Gastrocnemius medialis (tissue), 4 donors: ENCODE measurements at regions not wholly inside any gene's neighbourhood (a gene's known extent, or its start where the extent isn't known, plus 50 kb on each side); places are given as distances from the start of the nearest gene placed in this dataset.

Source experiments
- ATAC-seq, 2 donors: fragments of 150-250 bp; one replicate each; pipeline ENCODE4 v1.9.1; 2016
- DNase-seq, 2 donors: peaks; one replicate each; pipeline ENCODE4 v3.0.0-alpha.2; 2019
- H3K27ac ChIP-seq, 4 donors: fragments of 200-600 bp; sonication (generic); 1 replicate in 1 of 4; 2 replicates in 3 of 4; pipeline ENCODE4 v1.5.1; 2016 to 2018; ENCODE audit warnings: mild to moderate bottlenecking in 2 of 4, moderate library complexity in 1 of 4
- H3K27me3 ChIP-seq, 3 donors: fragments of 200-600 bp; sonication (generic) in 2 of 3; 1 replicate in 1 of 3; 2 replicates in 2 of 3; pipeline versions ENCODE4 v1.5.1 to v1.6.0; 2016 to 2019; ENCODE audit warnings: mild to moderate bottlenecking in 1 of 3, moderate library complexity in 1 of 3
- H3K36me3 ChIP-seq, 2 donors: fragments of 200-600 bp; sonication (generic) in 1 of 2; one replicate each; pipeline ENCODE4 v1.5.1; 2017 to 2018
- H3K4me1 ChIP-seq, 2 donors: fragments of 200-600 bp; sonication (generic) in 1 of 2; one replicate each; pipeline ENCODE4 v1.5.1; 2016 to 2017; ENCODE audit warnings: mild to moderate bottlenecking in 2 of 2
- H3K4me3 ChIP-seq, 4 donors: fragments of 200-600 bp; sonication (generic) in 3 of 4; 1 replicate in 1 of 4; 2 replicates in 3 of 4; pipeline ENCODE4 v1.5.1; 2016 to 2019; ENCODE audit warnings: mild to moderate bottlenecking in 2 of 4
- H3K9me3 ChIP-seq, 3 donors: fragments of 200-600 bp; sonication (generic) in 2 of 3; 1 replicate in 1 of 3; 2 replicates in 2 of 3; pipeline ENCODE4 v1.5.1; 2016 to 2019
- CTCF ChIP-seq, 5 experiments: fragments of 450-650 bp in 3 of 5; fragments of 200-600 bp in 2 of 5; sonication (generic) in 2 of 5; IDR thresholded peaks in 4 of 5; conservative IDR thresholded peaks in 1 of 5; 1 replicate in 4 of 5; 2 replicates in 1 of 5; pipeline ENCODE4 v1.5.1; 2016 to 2019; ENCODE audit warnings: antibody characterized with exemption in 5 of 5, mild to moderate bottlenecking in 3 of 5, moderate library complexity in 3 of 5
- POLR2A ChIP-seq, 2 donors: fragments of 450-650 bp; IDR thresholded peaks; one replicate each; pipeline ENCODE4 v1.6.1; 2017; ENCODE audit warnings: antibody characterized with exemption in 2 of 2, mild to moderate bottlenecking in 2 of 2, moderate library complexity in 2 of 2
- in situ Hi-C, 4 donors: fragments of 200-750 bp; cut with MboI; loops; one replicate each; pipeline versions ENCODE4 v1.15.0 to v1.8.0; 2017; ENCODE audit warnings: low sequenced_read_pairs in 4 of 4
- intact Hi-C: fragments of 100-400 bp; cut with DNase I; formaldehyde crosslinking; loops from one replicate; pipeline ENCODE4 v1.15.1; 2023; ENCODE audit warnings: low total_unique reads

- Histone ChIP-seq H3K36me3 (no peaks in the 10 kb centered on the region), H3K9me3 (no peaks in the 10 kb centered on the region), H3K4me3 (no peak overlapping the region), H3K27ac (no peak overlapping the region), H3K4me1 (no peaks in the 10 kb centered on the region), H3K27me3 (peaks cover 0 to 4% (median 0%) of the 10 kb centered on the region in 3 donors)
- ATAC-seq, result no peak
- no peak for DNase-seq
- in situ Hi-C loops (no loop called here), intact Hi-C loops (no loop called here)
- TF ChIP-seq CTCF (IDR thresholded peaks at IDR 0.05 in 4 of 5, conservative IDR thresholded peaks at IDR 0.05 in 1 of 5) (no peak), POLR2A (IDR thresholded peaks at IDR 0.05) (no peak)
Observed at GRCh38 chr2:239608260-239608659, 207.4 kb upstream of the HDAC4 start.

- ATAC-seq, result no peak
Observed at GRCh38 chr2:239607517-239608191, 206.8 kb upstream of the HDAC4 start.

GRCh38 chr2:239606741-239607516 lies 206.1 kb upstream of the HDAC4 start:
- no peak for ATAC-seq
- no peaks in the 10 kb centered on the region for H3K36me3 ChIP-seq

More at GRCh38 chr2:239607517-239608191, 206.8 kb upstream of the HDAC4 start:
- no peak overlapping the region for H3K27ac ChIP-seq
- in situ Hi-C loops (no loop called here), intact Hi-C loops (no loop called here)
- TF ChIP-seq POLR2A (IDR thresholded peaks at IDR 0.05), result no peak
- no peak for TF ChIP-seq CTCF (IDR thresholded peaks at IDR 0.05 in 4 of 5, conservative IDR thresholded peaks at IDR 0.05 in 1 of 5)
- no peaks in the 10 kb centered on the region for H3K36me3 ChIP-seq
- no peak for DNase-seq
- no peaks in the 10 kb centered on the region for H3K4me1 ChIP-seq
- H3K4me3 ChIP-seq, result no peak overlapping the region
- no peaks in the 10 kb centered on the region for H3K9me3 ChIP-seq
- peaks cover 0 to 4% (median 0%) of the 10 kb centered on the region in 3 donors for H3K27me3 ChIP-seq

GRCh38 chr2:239605976-239606375 lies 205.2 kb upstream of the HDAC4 start:
- intact Hi-C loops (no loop called here), in situ Hi-C loops (no loop called here)
- DNase-seq (no peak), ATAC-seq (no peak)
- Histone ChIP-seq H3K27ac (no peak overlapping the region), H3K36me3 (no peaks in the 10 kb centered on the region), H3K9me3 (no peaks in the 10 kb centered on the region), H3K4me3 (no peak overlapping the region), H3K27me3 (peaks cover 0 to 4% (median 0%) of the 10 kb centered on the region in 3 donors), H3K4me1 (no peaks in the 10 kb centered on the region)
- TF ChIP-seq POLR2A (IDR thresholded peaks at IDR 0.05), result no peak
- TF ChIP-seq CTCF (IDR thresholded peaks at IDR 0.05 in 4 of 5, conservative IDR thresholded peaks at IDR 0.05 in 1 of 5), result no peak

More at GRCh38 chr2:239606741-239607516, 206.1 kb upstream of the HDAC4 start:
- no peak for DNase-seq
- H3K4me1 ChIP-seq, result no peaks in the 10 kb centered on the region
- H3K9me3 ChIP-seq, result no peaks in the 10 kb centered on the region
- intact Hi-C loops (no loop called here), in situ Hi-C loops (no loop called here)
- no peak overlapping the region for H3K27ac ChIP-seq
- no peak for TF ChIP-seq CTCF (IDR thresholded peaks at IDR 0.05 in 4 of 5, conservative IDR thresholded peaks at IDR 0.05 in 1 of 5)
- TF ChIP-seq POLR2A (IDR thresholded peaks at IDR 0.05), result no peak
- peaks cover 0 to 4% (median 0%) of the 10 kb centered on the region in 3 donors for H3K27me3 ChIP-seq
- no peak overlapping the region for H3K4me3 ChIP-seq
